HUES6 (cell line): ENCODE measurements at regions not wholly inside any gene's neighbourhood (a gene's known extent, or its start where the extent isn't known, plus 50 kb on each side); places are given as distances from the start of the nearest gene placed in this dataset.
A peak's percentile ranks its signal among the peaks of the same experiment; 100 is the strongest.

Experiments used
- H3K27ac ChIP-seq: 2 replicates; pipeline ENCODE4 v1.7.0; 2013; ENCODE audit warnings: low read depth, mild to moderate bottlenecking, low read length, inconsistent platforms
- H3K27me3 ChIP-seq: 2 replicates; pipeline ENCODE4 v1.6.1; 2013; ENCODE audit warnings: low read length; ENCODE audit not compliant: control insufficient read depth, insufficient read depth
- H3K36me3 ChIP-seq: 2 replicates; pipeline ENCODE4 v1.6.1; 2013; ENCODE audit warnings: low read length; ENCODE audit not compliant: control insufficient read depth, insufficient read depth
- H3K4me1 ChIP-seq: 2 replicates; pipeline ENCODE4 v1.6.1; 2013; ENCODE audit warnings: low read length; ENCODE audit not compliant: control insufficient read depth, insufficient read depth
- H3K4me3 ChIP-seq: 2 replicates; pipeline ENCODE4 v1.5.1; 2013; ENCODE audit warnings: low read depth, low read length
- H3K9ac ChIP-seq: one replicate; pipeline ENCODE4 v1.6.1; 2013; ENCODE audit warnings: mild to moderate bottlenecking, low read length
- H3K9me3 ChIP-seq: 2 replicates; pipeline ENCODE4 v1.6.1; 2013; ENCODE audit warnings: low read depth, low read length; ENCODE audit not compliant: control insufficient read depth, insufficient read depth

DNA sequence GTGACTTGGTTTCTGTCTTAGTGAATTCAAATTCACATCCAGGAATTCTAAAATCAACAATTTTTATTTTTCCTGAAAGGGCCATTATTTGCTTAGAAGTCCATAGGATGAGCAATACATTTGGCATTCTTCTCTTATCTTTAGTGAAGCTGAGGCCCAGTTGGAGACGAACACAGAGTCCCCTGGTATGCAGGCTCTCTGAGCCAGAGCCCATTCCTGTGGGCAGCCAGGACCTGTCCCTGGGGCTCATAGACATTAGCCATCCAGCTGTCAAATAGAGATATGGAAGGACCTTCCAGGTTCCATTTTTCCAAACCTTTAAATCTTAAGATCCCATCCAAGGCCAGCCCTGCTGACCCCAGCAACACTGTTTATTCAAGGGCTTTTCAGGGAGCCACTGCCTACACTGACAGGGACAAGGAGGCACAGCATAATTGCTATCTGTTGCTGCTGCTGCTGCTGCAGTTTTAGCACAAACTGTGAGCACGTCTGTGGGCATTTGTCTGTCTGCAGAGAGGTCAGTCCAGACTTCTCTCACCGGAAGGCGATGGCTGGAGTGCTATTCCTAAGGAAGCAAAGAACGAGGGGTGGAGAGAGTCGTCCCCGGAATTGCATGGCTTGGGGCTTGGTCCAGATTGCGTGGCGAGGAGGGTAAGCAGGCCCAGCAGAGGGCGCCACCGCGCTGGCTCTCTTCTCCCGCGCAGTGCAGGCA, 639.0 kb downstream of the CCDC171 start:
- no peaks in the 10 kb centered on the region for H3K36me3 ChIP-seq
- H3K9me3 ChIP-seq: peaks cover 8% of the 10 kb centered on the region; the same call in 1 of the 2 replicates
- H3K27ac ChIP-seq: no peak overlapping the region; the same call in 1 of the 2 replicates
- no peaks in the 10 kb centered on the region for H3K27me3 ChIP-seq
- H3K9ac ChIP-seq: peak overlapping the region; percentile 55
- peak overlapping the region; percentile 37; the same call in 1 of the 2 replicates for H3K4me3 ChIP-seq
- peaks cover 23% of the 10 kb centered on the region for H3K4me1 ChIP-seq

DNA sequence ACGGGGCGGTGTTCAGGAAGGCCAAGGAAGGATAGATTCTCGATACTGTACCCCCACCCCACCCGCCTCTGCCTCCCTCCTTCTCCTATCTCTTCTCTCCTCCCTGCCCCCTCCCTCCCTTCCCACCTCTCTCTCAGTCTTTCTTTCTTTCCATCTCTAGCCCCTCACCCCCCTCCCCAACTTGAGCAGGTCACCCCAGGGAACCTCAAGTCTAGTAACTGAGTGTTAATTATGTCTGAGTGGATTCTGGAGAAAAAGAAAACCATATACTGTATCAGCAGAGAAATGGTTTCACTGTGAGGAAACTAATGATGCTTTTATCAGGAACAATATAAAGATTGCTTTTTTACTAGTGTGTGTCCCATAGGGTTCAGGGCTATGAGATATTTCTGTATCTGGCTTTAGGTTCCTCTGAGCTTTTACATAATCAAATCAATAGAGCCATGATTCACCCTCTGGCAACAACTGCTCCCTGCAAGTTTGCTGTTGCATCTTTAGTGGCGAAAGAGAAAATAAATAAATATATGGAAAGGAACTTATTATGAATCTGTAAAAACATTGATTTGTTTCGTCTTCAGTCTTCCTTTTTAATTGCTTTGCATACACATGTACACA, 639.7 kb downstream of the CCDC171 start:
- no peak overlapping the region for H3K9ac ChIP-seq
- H3K9me3 ChIP-seq: peaks cover 8% of the 10 kb centered on the region; the same call in 1 of the 2 replicates
- H3K27ac ChIP-seq: no peak overlapping the region
- H3K36me3 ChIP-seq: no peaks in the 10 kb centered on the region
- no peak overlapping the region for H3K4me3 ChIP-seq
- peaks cover 23% of the 10 kb centered on the region for H3K4me1 ChIP-seq
- no peaks in the 10 kb centered on the region for H3K27me3 ChIP-seq

DNA sequence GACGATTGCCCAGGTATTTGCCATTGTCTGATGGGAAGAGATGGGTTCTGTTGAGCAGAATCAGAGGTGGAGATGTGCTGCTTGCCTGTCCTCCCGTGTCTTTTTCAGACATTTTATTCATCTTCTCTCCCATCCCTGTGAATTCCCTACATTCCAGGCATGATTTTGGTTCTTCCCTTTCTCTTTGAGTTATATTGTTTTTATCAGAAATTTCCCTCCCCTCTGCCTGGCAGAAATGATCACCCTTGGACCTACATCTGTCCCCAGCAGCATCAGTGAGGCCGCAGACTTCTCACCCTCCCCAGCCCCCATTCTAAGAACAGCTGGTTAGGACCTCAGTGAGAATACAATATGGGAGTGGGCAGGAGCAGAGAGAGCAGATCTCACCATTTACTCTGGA, 640.2 kb downstream of the CCDC171 start:
- H3K9me3 ChIP-seq: peaks cover 8% of the 10 kb centered on the region; the same call in 1 of the 2 replicates
- peaks cover 23% of the 10 kb centered on the region for H3K4me1 ChIP-seq
- no peaks in the 10 kb centered on the region for H3K36me3 ChIP-seq
- H3K27ac ChIP-seq: no peak overlapping the region
- H3K9ac ChIP-seq: no peak overlapping the region
- no peaks in the 10 kb centered on the region for H3K27me3 ChIP-seq
- no peak overlapping the region for H3K4me3 ChIP-seq

- Histone ChIP-seq H3K4me3 (no peak overlapping the region), H3K36me3 (no peaks in the 10 kb centered on the region), H3K27ac (no peak overlapping the region), H3K27me3 (no peaks in the 10 kb centered on the region), H3K9me3 (no peaks in the 10 kb centered on the region), H3K4me1 (peaks cover 21% of the 10 kb centered on the region), H3K9ac (no peak overlapping the region)
Observed at GRCh38 chr9:16196206-16196605, 643.4 kb downstream of the CCDC171 start.

DNA sequence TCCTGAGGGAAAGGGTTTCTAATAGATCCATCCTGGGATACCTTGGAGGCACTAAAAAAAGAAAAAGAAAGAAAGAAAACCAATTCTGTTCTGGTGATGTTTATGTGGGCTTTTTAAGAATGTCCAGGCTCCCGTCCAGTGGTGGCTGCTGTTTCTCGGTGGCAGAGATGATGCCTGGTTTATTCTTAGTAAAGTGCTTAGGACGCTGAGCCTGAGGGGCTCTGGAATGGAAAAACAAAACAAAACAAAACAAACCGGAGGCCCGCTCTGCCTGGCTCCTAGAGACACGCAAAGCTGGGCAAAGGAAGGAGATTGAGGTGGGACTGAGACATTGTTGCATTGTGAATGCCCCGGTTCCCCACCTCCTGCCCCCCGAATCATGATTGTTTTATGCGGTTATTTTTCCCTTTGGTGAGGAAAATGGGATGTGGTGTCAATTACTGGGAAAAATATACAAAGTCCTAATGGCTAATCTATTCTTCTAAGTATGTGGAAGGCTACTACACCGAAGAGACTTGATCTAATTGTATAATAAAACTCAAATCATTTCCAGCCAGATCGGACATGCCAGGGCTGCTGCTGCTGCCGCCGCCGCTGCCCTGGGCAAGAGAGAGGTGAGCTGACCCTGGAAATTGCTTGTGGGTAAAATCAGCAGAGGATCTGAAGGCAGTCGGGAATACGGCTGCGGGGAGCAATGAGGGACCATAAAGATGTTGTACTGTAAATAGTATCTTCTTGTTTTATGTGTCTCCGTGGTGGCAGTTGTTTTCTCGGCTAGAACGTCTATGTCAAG, 644.9 kb downstream of the CCDC171 start:
- H3K27ac ChIP-seq: no peak overlapping the region
- H3K9ac ChIP-seq: no peak overlapping the region
- no peak overlapping the region for H3K4me3 ChIP-seq
- peaks cover 11% of the 10 kb centered on the region for H3K4me1 ChIP-seq
- no peaks in the 10 kb centered on the region for H3K27me3 ChIP-seq
- no peaks in the 10 kb centered on the region for H3K36me3 ChIP-seq
- no peaks in the 10 kb centered on the region for H3K9me3 ChIP-seq

- no peaks in the 10 kb centered on the region for H3K9me3 ChIP-seq
- no peak overlapping the region for H3K27ac ChIP-seq
- peaks cover 12% of the 10 kb centered on the region for H3K4me1 ChIP-seq
- H3K4me3 ChIP-seq: no peak overlapping the region
- H3K9ac ChIP-seq: no peak overlapping the region
- no peaks in the 10 kb centered on the region for H3K36me3 ChIP-seq
- H3K27me3 ChIP-seq: no peaks in the 10 kb centered on the region
Observed at GRCh38 chr9:16198996-16199395, 646.2 kb downstream of the CCDC171 start.

DNA sequence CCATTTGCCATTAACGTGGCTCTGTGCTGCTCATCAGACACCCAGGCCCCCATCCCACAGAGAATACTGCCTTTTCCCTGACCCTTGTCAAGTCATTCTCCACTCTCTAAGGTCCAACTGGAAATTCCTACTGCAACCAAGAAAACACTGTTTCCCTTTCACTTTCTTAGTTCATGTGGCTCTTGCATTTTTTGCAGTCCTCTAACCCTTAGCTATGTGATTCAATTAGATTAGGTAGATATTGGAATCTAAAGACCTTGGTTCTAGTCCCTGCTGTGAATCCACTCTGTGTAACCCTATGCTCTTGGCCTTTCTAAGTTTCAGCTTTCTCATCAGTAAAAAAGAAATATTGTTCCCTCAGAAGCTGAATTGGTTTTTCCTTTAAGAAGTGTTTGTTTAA, 649.4 kb downstream of the CCDC171 start:
- Histone ChIP-seq H3K27me3 (no peaks in the 10 kb centered on the region), H3K4me1 (peaks cover 14% of the 10 kb centered on the region), H3K27ac (no peak overlapping the region), H3K9ac (no peak overlapping the region), H3K4me3 (no peak overlapping the region), H3K36me3 (no peaks in the 10 kb centered on the region), H3K9me3 (peaks cover 7% of the 10 kb centered on the region; the same call in 1 of the 2 replicates)

GRCh38 chr9:16202914-16203728, 650.3 kb downstream of the CCDC171 start:
- H3K27ac ChIP-seq: no peak overlapping the region
- no peak overlapping the region for H3K9ac ChIP-seq
- no peaks in the 10 kb centered on the region for H3K27me3 ChIP-seq
- peaks cover 7% of the 10 kb centered on the region; the same call in 1 of the 2 replicates for H3K9me3 ChIP-seq
- H3K4me3 ChIP-seq: no peak overlapping the region
- peaks cover 14% of the 10 kb centered on the region for H3K4me1 ChIP-seq
- H3K36me3 ChIP-seq: no peaks in the 10 kb centered on the region

DNA sequence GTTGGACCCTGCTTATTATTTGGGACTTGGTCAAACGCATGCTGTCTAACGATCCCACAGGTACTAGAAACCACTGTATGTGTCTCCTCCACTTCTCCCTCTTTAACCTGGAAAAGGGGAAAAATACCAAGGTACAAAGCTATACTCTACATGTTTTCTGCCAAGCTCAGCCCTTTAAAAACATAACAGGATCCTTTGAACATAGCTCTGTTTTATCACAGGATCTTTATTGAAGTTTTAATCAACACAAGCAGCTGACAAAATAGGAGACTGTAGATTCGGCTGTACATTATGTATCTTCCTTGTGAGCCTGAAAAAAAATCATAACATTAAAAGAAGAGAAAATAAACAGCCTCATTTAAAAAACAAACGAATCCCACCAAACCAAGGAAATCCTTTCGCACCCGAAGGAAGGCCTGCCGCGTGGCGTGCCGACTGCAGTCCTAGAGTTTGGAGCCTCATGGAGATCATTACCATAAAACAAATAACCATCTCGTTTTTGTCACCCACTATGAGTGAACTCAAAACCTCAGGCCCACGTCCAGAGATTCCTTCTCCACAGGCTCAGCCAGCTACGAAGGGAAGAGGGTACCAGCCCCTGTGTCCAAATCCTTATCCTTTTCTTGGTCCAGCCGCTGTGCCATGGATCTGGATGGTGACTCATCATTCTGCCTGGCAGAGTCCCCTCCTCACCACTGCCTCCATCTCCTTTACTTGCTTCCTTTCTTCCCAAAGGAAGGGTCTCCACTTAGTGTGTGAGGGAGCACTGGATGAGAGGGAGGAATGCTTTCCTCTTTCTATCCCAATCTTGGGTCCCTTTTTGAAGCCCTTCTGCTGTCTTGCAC, 651.1 kb downstream of the CCDC171 start:
- Histone ChIP-seq H3K36me3 (no peaks in the 10 kb centered on the region), H3K9ac (no peak overlapping the region)

DNA sequence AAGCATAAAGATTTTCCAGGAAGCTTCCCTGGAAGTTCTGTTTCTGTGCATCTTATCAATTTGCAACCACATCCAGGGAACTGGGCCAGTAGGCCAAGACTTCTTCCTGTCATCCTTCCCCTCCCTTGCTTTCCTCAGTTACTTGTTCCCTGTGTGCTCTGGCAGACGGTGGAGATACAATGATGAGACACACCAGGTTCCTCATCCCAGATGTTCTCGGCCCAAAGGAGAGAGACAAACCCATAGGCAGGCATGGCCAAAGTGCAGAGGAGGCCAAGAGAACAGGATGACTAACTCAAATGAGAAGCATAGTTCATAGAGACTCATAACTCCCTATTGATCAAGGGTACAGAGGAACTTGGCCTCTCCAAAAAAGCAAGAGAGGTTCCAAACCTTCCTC, 652.6 kb downstream of the CCDC171 start:
- Histone ChIP-seq H3K4me1 (peaks cover 14% of the 10 kb centered on the region), H3K27me3 (no peaks in the 10 kb centered on the region), H3K4me3 (no peak overlapping the region), H3K36me3 (no peaks in the 10 kb centered on the region), H3K27ac (no peak overlapping the region), H3K9me3 (peaks cover 7% of the 10 kb centered on the region; the same call in 1 of the 2 replicates), H3K9ac (no peak overlapping the region)

More for the DNA sequence above, 651.1 kb downstream of the CCDC171 start:
- Histone ChIP-seq H3K27ac (no peak overlapping the region), H3K4me3 (no peak overlapping the region), H3K4me1 (peaks cover 14% of the 10 kb centered on the region), H3K27me3 (no peaks in the 10 kb centered on the region), H3K9me3 (peaks cover 7% of the 10 kb centered on the region; the same call in 1 of the 2 replicates)
